ENCODE measurements at regions not wholly inside any gene's neighbourhood (a gene's known extent, or its start where the extent isn't known, plus 50 kb on each side); places are given as distances from the start of the nearest gene placed in this dataset.
A peak's percentile ranks its signal among the peaks of the same experiment; 100 is the strongest.

GRCh38 chr6:127023001-127023778 is 95.3 kb upstream of the RSPO3 start:
- H3K4me3 ChIP-seq (ENCODE audit: control insufficient read depth, low read depth, low read length), result no peak overlapping the region
- TF ChIP-seq, protein P1, sequence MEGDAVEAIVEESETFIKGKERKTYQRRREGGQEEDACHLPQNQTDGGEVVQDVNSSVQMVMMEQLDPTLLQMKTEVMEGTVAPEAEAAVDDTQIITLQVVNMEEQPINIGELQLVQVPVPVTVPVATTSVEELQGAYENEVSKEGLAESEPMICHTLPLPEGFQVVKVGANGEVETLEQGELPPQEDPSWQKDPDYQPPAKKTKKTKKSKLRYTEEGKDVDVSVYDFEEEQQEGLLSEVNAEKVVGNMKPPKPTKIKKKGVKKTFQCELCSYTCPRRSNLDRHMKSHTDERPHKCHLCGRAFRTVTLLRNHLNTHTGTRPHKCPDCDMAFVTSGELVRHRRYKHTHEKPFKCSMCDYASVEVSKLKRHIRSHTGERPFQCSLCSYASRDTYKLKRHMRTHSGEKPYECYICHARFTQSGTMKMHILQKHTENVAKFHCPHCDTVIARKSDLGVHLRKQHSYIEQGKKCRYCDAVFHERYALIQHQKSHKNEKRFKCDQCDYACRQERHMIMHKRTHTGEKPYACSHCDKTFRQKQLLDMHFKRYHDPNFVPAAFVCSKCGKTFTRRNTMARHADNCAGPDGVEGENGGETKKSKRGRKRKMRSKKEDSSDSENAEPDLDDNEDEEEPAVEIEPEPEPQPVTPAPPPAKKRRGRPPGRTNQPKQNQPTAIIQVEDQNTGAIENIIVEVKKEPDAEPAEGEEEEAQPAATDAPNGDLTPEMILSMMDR (conservative IDR thresholded peaks at IDR 0.05; ENCODE audit: control insufficient read depth, insufficient read depth, low read depth, low read length), result no peak
- DNase-seq (ENCODE audit: low read depth), result no peak

- TF ChIP-seq, protein P1 (conservative IDR thresholded peaks at IDR 0.05; ENCODE audit: control insufficient read depth, insufficient read depth, low read depth, low read length), result no peak
- H3K4me3 ChIP-seq (ENCODE audit: control insufficient read depth, low read depth, low read length), result no peak overlapping the region
- DNase-seq (ENCODE audit: low read depth), result no peak
These were observed 92.2 kb upstream of the RSPO3 start for GRCh38 chr6:127026247-127026646.

DNA sequence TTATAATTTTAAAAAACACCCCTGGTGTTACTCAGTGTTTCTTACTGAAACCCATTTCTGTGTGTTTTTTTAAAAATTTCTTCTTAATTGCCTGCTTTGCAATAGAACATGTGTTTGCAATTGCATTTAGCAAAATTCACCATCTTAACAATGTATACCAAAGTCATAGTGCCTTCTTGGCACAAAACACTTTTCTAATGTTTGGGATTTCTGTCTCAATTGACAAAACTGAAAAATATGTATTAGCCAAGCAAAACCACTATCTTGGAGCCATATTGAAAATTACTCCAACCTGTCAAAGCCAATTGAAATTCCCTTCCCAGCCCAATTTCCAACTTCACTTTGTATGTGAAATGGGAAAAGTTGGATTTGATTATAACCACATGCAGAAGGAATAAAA is 88.4 kb upstream of the RSPO3 start:
- no peak overlapping the region for H3K4me3 ChIP-seq (ENCODE audit: control insufficient read depth, low read depth, low read length)
- no peak for DNase-seq (ENCODE audit: low read depth)
- TF ChIP-seq, protein P1 (conservative IDR thresholded peaks at IDR 0.05; ENCODE audit: control insufficient read depth, insufficient read depth, low read depth, low read length), result no peak

DNA sequence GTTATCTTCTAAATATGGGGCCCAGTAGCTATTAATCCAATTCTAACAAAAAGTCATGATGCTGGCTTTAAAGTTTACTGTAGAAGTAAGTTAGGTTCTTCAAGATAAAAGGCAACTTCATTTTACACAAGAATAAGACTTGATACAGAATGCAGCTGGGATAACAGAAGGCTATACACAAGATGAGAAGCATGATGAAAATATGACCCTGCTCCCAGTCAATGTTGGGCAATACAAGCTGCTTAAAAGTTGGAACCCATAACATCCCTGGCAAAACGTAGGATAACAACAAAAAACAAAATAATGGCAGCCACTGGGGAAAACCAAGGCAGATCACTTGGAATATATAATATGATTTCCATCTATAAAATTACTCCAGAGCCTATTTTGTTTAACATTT is 87.6 kb upstream of the RSPO3 start:
- no peak for DNase-seq (ENCODE audit: low read depth)
- TF ChIP-seq, protein P1 (conservative IDR thresholded peaks at IDR 0.05; ENCODE audit: control insufficient read depth, insufficient read depth, low read depth, low read length), result no peak
- no peak overlapping the region for H3K4me3 ChIP-seq (ENCODE audit: control insufficient read depth, low read depth, low read length)

GRCh38 chr6:127031511-127031910 is 87.0 kb upstream of the RSPO3 start:
- DNase-seq (ENCODE audit: low read depth), result peak; percentile 23
- TF ChIP-seq, protein P1 (conservative IDR thresholded peaks at IDR 0.05; ENCODE audit: control insufficient read depth, insufficient read depth, low read depth, low read length), result no peak
- H3K4me3 ChIP-seq (ENCODE audit: control insufficient read depth, low read depth, low read length), result no peak overlapping the region

DNA sequence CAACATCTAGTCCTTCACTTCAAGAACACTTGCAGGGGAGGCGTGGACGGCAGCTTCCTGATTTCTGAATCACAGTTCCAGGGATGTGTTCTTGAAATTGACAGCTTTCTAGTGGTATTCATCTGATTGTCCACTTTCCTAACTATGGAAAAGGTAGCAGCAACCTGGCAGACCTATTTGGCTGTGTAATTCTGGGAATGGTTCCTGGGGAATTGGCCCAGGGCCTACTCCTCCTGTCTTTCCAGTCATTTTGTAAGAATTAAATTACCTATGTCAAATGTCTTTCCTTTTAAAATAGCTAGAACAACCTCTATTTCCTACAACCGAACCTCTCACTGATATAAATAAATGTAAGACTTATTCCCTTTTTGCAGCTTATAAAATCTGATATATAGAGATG is 85.5 kb upstream of the RSPO3 start:
- TF ChIP-seq, protein P1 (conservative IDR thresholded peaks at IDR 0.05; ENCODE audit: control insufficient read depth, insufficient read depth, low read depth, low read length), result no peak
- no peak for DNase-seq (ENCODE audit: low read depth)

More for the DNA sequence above, 85.5 kb upstream of the RSPO3 start:
- H3K4me3 ChIP-seq (ENCODE audit: control insufficient read depth, low read depth, low read length), result no peak overlapping the region

All from fibroblast of mammary gland (primary cell).